Omental fat pad (tissue), 3 donors: ENCODE measurements at regions not wholly inside any gene's neighbourhood (a gene's known extent, or its start where the extent isn't known, plus 50 kb on each side); places are given as distances from the start of the nearest gene placed in this dataset.

Experiments
- ATAC-seq: fragments of 150-250 bp; one replicate; pipeline ENCODE4 v1.9.1; 2016; ENCODE audit warnings: mild to moderate bottlenecking, moderate library complexity; ENCODE audit not compliant: low FRiP score
- DNase-seq: peaks from one replicate; pipeline ENCODE4 v3.0.0-alpha.2; 2019; ENCODE audit warnings: low spot score
- TF ChIP-seq, protein P1 (sequence below), 3 donors: fragments of 450-650 bp; IDR thresholded peaks; one replicate each; pipeline ENCODE4 v1.5.1; 2016 to 2017; ENCODE audit warnings: antibody characterized with exemption in 3 of 3, mild to moderate bottlenecking in 3 of 3, moderate library complexity in 2 of 3

DNA sequence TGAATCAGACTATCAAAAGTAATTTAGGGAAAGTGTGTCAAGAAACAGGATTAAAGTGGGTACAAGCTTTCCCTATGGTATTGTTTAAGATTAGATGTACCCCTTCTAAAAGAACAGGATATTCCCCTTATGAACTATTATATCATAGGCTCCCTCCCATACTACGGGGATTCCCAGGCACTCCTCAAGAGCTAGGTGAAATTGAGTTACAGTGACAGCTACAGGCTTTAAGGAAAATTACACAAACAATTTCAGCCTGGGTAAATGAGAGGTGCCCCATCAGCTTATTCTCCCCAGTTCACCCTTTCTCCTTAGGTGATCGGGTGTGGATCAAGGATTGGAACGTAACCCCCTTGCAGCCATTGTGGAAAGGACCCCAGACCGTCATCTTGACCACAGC, 240.8 kb upstream of the CNTN6 start:
- no peak for DNase-seq
- TF ChIP-seq, protein P1, sequence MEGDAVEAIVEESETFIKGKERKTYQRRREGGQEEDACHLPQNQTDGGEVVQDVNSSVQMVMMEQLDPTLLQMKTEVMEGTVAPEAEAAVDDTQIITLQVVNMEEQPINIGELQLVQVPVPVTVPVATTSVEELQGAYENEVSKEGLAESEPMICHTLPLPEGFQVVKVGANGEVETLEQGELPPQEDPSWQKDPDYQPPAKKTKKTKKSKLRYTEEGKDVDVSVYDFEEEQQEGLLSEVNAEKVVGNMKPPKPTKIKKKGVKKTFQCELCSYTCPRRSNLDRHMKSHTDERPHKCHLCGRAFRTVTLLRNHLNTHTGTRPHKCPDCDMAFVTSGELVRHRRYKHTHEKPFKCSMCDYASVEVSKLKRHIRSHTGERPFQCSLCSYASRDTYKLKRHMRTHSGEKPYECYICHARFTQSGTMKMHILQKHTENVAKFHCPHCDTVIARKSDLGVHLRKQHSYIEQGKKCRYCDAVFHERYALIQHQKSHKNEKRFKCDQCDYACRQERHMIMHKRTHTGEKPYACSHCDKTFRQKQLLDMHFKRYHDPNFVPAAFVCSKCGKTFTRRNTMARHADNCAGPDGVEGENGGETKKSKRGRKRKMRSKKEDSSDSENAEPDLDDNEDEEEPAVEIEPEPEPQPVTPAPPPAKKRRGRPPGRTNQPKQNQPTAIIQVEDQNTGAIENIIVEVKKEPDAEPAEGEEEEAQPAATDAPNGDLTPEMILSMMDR (IDR thresholded peaks at IDR 0.05): no peak
- ATAC-seq: no peak

DNA sequence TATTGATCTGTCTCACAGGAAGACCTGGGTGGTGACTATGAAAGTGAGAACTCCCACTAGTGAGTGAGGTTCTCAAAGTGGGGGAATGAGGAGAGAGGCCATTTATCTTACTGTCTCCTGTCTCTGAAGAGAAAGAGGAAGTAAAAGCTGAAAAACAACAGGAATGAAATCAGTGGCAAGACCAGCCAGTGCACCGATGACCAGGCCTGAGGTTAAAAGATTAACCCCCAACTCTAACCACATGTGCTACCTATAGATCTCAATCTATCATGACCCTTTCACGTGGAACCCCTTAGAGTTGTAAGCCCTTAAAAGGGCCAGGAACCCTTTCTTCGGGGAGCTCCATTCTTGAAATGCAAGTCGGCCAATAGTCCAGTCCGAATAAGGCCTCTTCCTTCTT, 239.3 kb upstream of the CNTN6 start:
- DNase-seq (no peak), ATAC-seq (no peak)
- TF ChIP-seq, protein P1 (IDR thresholded peaks at IDR 0.05): no peak

DNA sequence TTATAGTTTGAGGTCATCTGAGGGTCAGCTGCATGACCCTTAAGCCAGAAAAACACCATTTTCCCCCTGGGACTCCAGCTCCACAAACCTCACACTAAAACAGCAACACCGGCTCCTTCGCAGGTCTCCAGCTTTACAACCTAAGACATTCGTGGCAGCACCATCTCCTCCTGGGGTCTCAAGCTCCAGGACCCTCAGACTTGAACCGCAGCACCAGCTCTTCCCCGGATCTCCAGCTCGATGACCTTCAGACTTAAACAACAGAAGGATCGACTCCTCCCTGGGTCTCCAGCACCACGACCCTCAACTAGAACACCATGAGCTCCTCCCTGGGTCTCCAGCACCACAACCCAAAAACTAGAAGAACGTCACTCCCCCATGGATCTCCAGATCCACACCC, 233.7 kb upstream of the CNTN6 start:
- ATAC-seq: no peak
- TF ChIP-seq, protein P1 (IDR thresholded peaks at IDR 0.05): no peak
- DNase-seq: no peak

DNA sequence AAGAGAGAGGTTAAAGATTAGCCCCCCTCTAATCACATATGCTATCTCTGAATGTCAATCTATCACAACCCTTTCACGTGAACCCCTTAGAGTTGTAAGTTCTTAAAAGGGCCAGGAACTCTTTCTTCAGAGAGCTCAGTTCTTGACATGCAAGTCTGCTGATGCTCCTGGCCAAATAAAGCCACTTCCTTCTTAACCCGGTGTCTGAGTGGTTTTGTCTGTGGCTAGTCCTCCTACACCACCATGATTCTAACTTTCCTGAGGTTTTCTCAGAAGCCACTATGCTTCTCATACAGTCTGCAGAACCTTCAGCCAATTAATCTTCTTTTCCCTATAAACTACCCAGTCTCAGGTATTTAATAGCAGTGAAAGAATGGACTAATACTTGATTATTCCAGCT, 231.1 kb upstream of the CNTN6 start:
- ATAC-seq (no peak), DNase-seq (no peak)
- TF ChIP-seq, protein P1 (IDR thresholded peaks at IDR 0.05): no peak

DNA sequence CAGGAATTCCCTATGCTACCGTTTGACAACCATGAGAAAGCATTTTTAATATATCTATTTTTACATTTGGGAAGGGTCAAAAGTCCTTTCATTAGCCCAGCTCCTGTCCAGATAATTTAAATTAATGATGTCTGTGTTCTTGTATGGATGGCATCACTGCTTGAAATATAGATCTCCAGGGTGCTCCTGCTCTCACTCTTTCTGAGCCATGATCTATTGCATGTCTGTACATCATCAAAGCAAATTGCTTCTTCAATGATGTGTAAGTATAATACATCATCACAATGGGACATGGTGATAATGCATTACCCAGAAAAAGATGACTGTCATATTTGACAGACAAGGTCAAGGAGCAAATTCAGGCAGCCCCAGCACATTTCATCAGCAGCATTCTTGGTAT, 223.6 kb upstream of the CNTN6 start:
- ATAC-seq (no peak), DNase-seq (no peak)
- TF ChIP-seq, protein P1 (IDR thresholded peaks at IDR 0.05): no peak

DNA sequence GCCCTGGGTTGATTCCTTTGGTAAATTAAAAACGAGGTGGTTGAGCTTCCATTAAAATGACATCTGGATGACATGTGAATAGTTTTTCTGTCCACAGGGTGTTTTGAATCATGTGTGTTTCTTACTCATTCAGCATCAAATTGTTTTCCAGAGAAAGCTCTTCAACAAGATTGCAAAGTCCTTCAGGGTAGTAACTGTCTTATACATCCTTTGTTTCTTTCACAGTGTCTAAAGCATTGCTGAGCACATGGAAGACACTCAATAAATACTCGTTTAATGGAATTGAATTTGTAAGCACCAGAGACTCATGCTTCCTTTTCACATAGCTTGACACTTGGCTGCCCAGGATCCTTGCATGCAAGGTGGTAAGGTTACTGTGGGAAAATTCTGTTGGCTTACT, 223.1 kb upstream of the CNTN6 start:
- ATAC-seq (no peak), DNase-seq (no peak)
- TF ChIP-seq, protein P1 (IDR thresholded peaks at IDR 0.05): no peak

DNA sequence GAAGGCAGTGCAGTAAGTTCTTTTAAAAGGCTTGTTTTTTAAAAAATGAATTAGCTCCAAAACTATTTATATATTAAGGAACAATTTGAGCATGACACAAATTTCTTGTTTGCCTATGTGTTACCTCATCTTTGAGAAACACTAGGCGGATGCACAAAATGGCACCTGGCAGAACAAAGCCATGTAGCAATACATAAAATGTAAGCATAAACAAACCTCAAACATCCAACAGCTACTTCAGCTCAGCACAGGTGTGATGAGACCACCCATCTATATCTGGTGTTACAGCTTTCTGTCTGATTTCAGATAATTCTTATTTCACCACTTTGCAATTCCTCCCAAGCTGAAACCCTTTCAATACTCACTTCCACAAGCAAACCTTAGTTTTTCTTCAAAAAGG, 221.2 kb upstream of the CNTN6 start:
- TF ChIP-seq, protein P1 (IDR thresholded peaks at IDR 0.05): no peak
- DNase-seq (no peak), ATAC-seq (no peak)
